Neural cell (in vitro differentiated cells): ENCODE measurements at regions not wholly inside any gene's neighbourhood (a gene's known extent, or its start where the extent isn't known, plus 50 kb on each side); places are given as distances from the start of the nearest gene placed in this dataset.

Source experiments
- H2AFZ ChIP-seq: fragments of 200-600, 300-800 bp; sonication (generic), shearing (Covaris generic); 2 replicates; pipeline ENCODE4 v1.6.0; 2014; ENCODE audit warnings: low read depth, mild to moderate bottlenecking, antibody characterized with exemption, low read length, moderate library complexity
- H3F3A ChIP-seq: fragments of 200-600 bp; shearing (Covaris generic); 2 replicates; pipeline ENCODE4 v1.6.1; 2016; ENCODE audit warnings: mild to moderate bottlenecking, moderate library complexity, mixed read lengths, antibody characterized with exemption, low read length; ENCODE audit not compliant: insufficient read depth, poor library complexity, severe bottlenecking
- H3K27ac ChIP-seq: fragments of 200-600, 300-800 bp; sonication (generic), shearing (Covaris generic); 2 replicates; pipeline ENCODE4 v1.5.1; 2014; ENCODE audit warnings: mild to moderate bottlenecking, low read length, moderate library complexity
- H3K27me3 ChIP-seq: fragments of 300-800, 200-600 bp; sonication (generic), shearing (Covaris generic); 2 replicates; pipeline ENCODE4 v1.6.0; 2014; ENCODE audit warnings: mild to moderate bottlenecking, low read depth, low read length, moderate library complexity; ENCODE audit not compliant: insufficient read depth
- H3K36me3 ChIP-seq: fragments of 300-800, 200-600 bp; sonication (generic), shearing (Covaris generic); 2 replicates; pipeline ENCODE4 v1.5.1; 2014; ENCODE audit warnings: mild to moderate bottlenecking, antibody characterized with exemption, low read length, moderate library complexity; ENCODE audit not compliant: insufficient read depth
- H3K4me2 ChIP-seq: fragments of 300-800, 200-600 bp; sonication (generic), shearing (Covaris generic); 2 replicates; pipeline ENCODE4 v1.6.0; 2014; ENCODE audit warnings: mild to moderate bottlenecking, low read length
- H3K4me3 ChIP-seq: fragments of 300-800, 200-600 bp; sonication (generic), shearing (Covaris generic); 2 replicates; pipeline ENCODE4 v1.5.1; 2014; ENCODE audit warnings: mild to moderate bottlenecking, low read length, moderate library complexity
- H3K79me2 ChIP-seq: fragments of 200-600 bp; shearing (Covaris generic); replicated peaks from 2 replicates; pipeline ENCODE4 v1.6.0; 2014; ENCODE audit warnings: mild to moderate bottlenecking, low read length, moderate library complexity; ENCODE audit not compliant: insufficient read depth
- H3K9ac ChIP-seq: fragments of 300-800, 200-600 bp; sonication (generic), shearing (Covaris generic); 2 replicates; pipeline ENCODE4 v1.6.1; 2016; ENCODE audit warnings: mild to moderate bottlenecking, low read length, mixed read lengths
- H3K9me2 ChIP-seq: fragments of 200-600 bp; shearing (Covaris generic); 2 replicates; pipeline ENCODE4 v1.6.1; 2016; ENCODE audit warnings: mild to moderate bottlenecking, low read length, mixed read lengths; ENCODE audit not compliant: insufficient read depth
- H3K9me3 ChIP-seq: fragments of 200-600, 300-800 bp; sonication (generic), shearing (Covaris generic); 2 replicates; pipeline ENCODE4 v1.6.1; 2016; ENCODE audit warnings: mild to moderate bottlenecking, mixed run types, low read length, moderate library complexity, mixed read lengths
- H4K20me1 ChIP-seq: fragments of 200-600 bp; shearing (Covaris generic); 2 replicates; pipeline ENCODE4 v1.6.1; 2016; ENCODE audit warnings: mild to moderate bottlenecking, mixed run types; ENCODE audit not compliant: insufficient read depth
- CTCF ChIP-seq: fragments of 450-650 bp; IDR thresholded peaks from 2 replicates; pipeline ENCODE4 v1.5.1; 2014; ENCODE audit warnings: antibody characterized with exemption, mild to moderate bottlenecking, moderate library complexity; ENCODE audit not compliant: poor library complexity, severe bottlenecking
- EP300 ChIP-seq: fragments of 450-650 bp; conservative IDR thresholded peaks from 2 replicates; pipeline ENCODE4 v1.6.1; 2014; ENCODE audit warnings: antibody characterized with exemption, mild to moderate bottlenecking, moderate library complexity; ENCODE audit not compliant: poor library complexity, severe bottlenecking
- EZH2 ChIP-seq: fragments of 200-600, 300-800 bp; shearing (Covaris generic), sonication (generic); IDR thresholded peaks from 2 replicates; pipeline ENCODE4 v1.6.1; 2014; ENCODE audit warnings: antibody characterized with exemption, low read length, borderline replicate concordance, mild to moderate bottlenecking; ENCODE audit not compliant: insufficient read depth, poor library complexity, severe bottlenecking
- MXI1 ChIP-seq: fragments of 450-650 bp; conservative IDR thresholded peaks from 2 replicates; pipeline ENCODE4 v1.6.1; 2014; ENCODE audit warnings: antibody characterized with exemption, mild to moderate bottlenecking; ENCODE audit not compliant: poor library complexity, severe bottlenecking
- POLR2AphosphoS5 ChIP-seq: IDR thresholded peaks from 2 replicates; pipeline ENCODE4 v1.6.1; 2012
- RAD21 ChIP-seq: fragments of 450-650 bp; conservative IDR thresholded peaks from 2 replicates; pipeline ENCODE4 v1.6.1; 2014; ENCODE audit warnings: antibody characterized with exemption, mild to moderate bottlenecking, moderate library complexity
- REST ChIP-seq: IDR thresholded peaks from 2 replicates; pipeline ENCODE4 v1.6.1; 2012; ENCODE audit warnings: borderline replicate concordance
- SMC3 ChIP-seq: fragments of 450-650 bp; conservative IDR thresholded peaks from 2 replicates; pipeline ENCODE4 v1.6.1; 2014; ENCODE audit warnings: antibody characterized with exemption, mild to moderate bottlenecking, moderate library complexity; ENCODE audit not compliant: poor library complexity
- TAF1 ChIP-seq: IDR thresholded peaks from 2 replicates; pipeline ENCODE4 v1.6.1; 2012; ENCODE audit warnings: low read depth

- TF ChIP-seq RAD21 (no peak), REST (no peak), TAF1 (no peak), EP300 (no peak), EZH2 (no peak), SMC3 (no peak), POLR2AphosphoS5 (no peak), CTCF (no peak), MXI1 (no peak)
- H2AFZ ChIP-seq: no peak overlapping the region
Measured at GRCh38 chr15:95119041-95119610, 887.8 kb downstream of the MCTP2 start.

GRCh38 chr15:95120595-95120994, 889.2 kb downstream of the MCTP2 start:
- H3K4me2 ChIP-seq: no peak overlapping the region
- H3K9me2 ChIP-seq: no peaks in the 10 kb centered on the region
- no peaks in the 10 kb centered on the region for H3K36me3 ChIP-seq
- no peak for TF ChIP-seq MXI1
- TF ChIP-seq POLR2AphosphoS5: no peak
- no peak for TF ChIP-seq EP300
- no peak for TF ChIP-seq EZH2
- no peak for TF ChIP-seq RAD21
- no peaks in the 10 kb centered on the region for H3K27me3 ChIP-seq
- no peaks in the 10 kb centered on the region for H3F3A ChIP-seq
- no peak overlapping the region for H3K27ac ChIP-seq
- no peak overlapping the region for H3K9ac ChIP-seq
- no peak overlapping the region for H3K4me3 ChIP-seq
- no peaks in the 10 kb centered on the region for H3K79me2 ChIP-seq
- no peaks in the 10 kb centered on the region for H4K20me1 ChIP-seq
- H2AFZ ChIP-seq: no peak overlapping the region
- no peaks in the 10 kb centered on the region for H3K9me3 ChIP-seq

More at GRCh38 chr15:95119041-95119610, 887.8 kb downstream of the MCTP2 start:
- no peaks in the 10 kb centered on the region for H3F3A ChIP-seq
- H3K4me2 ChIP-seq: no peak overlapping the region
- H3K9me2 ChIP-seq: no peaks in the 10 kb centered on the region
- no peaks in the 10 kb centered on the region for H3K27me3 ChIP-seq
- no peak overlapping the region for H3K4me3 ChIP-seq
- no peak overlapping the region for H3K27ac ChIP-seq
- H4K20me1 ChIP-seq: no peaks in the 10 kb centered on the region
- H3K9ac ChIP-seq: no peak overlapping the region
- no peaks in the 10 kb centered on the region for H3K36me3 ChIP-seq
- no peaks in the 10 kb centered on the region for H3K9me3 ChIP-seq
- H3K79me2 ChIP-seq: no peaks in the 10 kb centered on the region
